ENCODE measurements at regions not wholly inside any gene's neighbourhood (a gene's known extent, or its start where the extent isn't known, plus 50 kb on each side); places are given as distances from the start of the nearest gene placed in this dataset.

GRCh38 chr2:45318686-45319085, 292.4 kb downstream of the SRBD1 start:
- no peak for DNase-seq (ENCODE audit: low read depth)
- TF ChIP-seq CTCF (IDR thresholded peaks at IDR 0.05; ENCODE audit: low read depth, low read length, missing control alignments) = no peak
- no peak overlapping the region for H3K4me3 ChIP-seq (ENCODE audit: low read depth, low read length)
- in situ Hi-C loops (cut with HindIII; ENCODE audit: low sequenced_read_pairs) = no loop called here

- in situ Hi-C loops (cut with HindIII; ENCODE audit: low sequenced_read_pairs) = no loop called here
- H3K4me3 ChIP-seq (ENCODE audit: low read depth, low read length) = no peak overlapping the region
- DNase-seq (ENCODE audit: low read depth) = peak; percentile 8
- TF ChIP-seq CTCF (IDR thresholded peaks at IDR 0.05; ENCODE audit: low read depth, low read length, missing control alignments) = no peak
Measured at GRCh38 chr2:45316576-45317338, 294.3 kb downstream of the SRBD1 start.

- in situ Hi-C loops (cut with HindIII; ENCODE audit: low sequenced_read_pairs) = no loop called here
- no peak overlapping the region for H3K4me3 ChIP-seq (ENCODE audit: low read depth, low read length)
- no peak for TF ChIP-seq CTCF (IDR thresholded peaks at IDR 0.05; ENCODE audit: low read depth, low read length, missing control alignments)
- DNase-seq (ENCODE audit: low read depth) = peak; percentile 83
Measured at GRCh38 chr2:45315861-45316260, 295.2 kb downstream of the SRBD1 start.

- in situ Hi-C loops (cut with HindIII; ENCODE audit: low sequenced_read_pairs) = no loop called here
- TF ChIP-seq CTCF (IDR thresholded peaks at IDR 0.05; ENCODE audit: low read depth, low read length, missing control alignments) = no peak
- H3K4me3 ChIP-seq (ENCODE audit: low read depth, low read length) = no peak overlapping the region
- no peak for DNase-seq (ENCODE audit: low read depth)
Measured at GRCh38 chr2:45312275-45312674, 298.8 kb downstream of the SRBD1 start.

- no peak for TF ChIP-seq CTCF (IDR thresholded peaks at IDR 0.05; ENCODE audit: low read depth, low read length, missing control alignments)
Measured at GRCh38 chr2:45311559-45311958, 299.5 kb downstream of the SRBD1 start.

GRCh38 chr2:45307147-45307546, 297.9 kb upstream of the SIX2 start:
- in situ Hi-C loops (cut with HindIII; ENCODE audit: low sequenced_read_pairs) = no loop called here
- H3K4me3 ChIP-seq (ENCODE audit: low read depth, low read length) = no peak overlapping the region
- no peak for DNase-seq (ENCODE audit: low read depth)
- no peak for TF ChIP-seq CTCF (IDR thresholded peaks at IDR 0.05; ENCODE audit: low read depth, low read length, missing control alignments)

More at GRCh38 chr2:45311559-45311958, 299.5 kb downstream of the SRBD1 start:
- DNase-seq (ENCODE audit: low read depth) = no peak
- H3K4me3 ChIP-seq (ENCODE audit: low read depth, low read length) = no peak overlapping the region
- in situ Hi-C loops (cut with HindIII; ENCODE audit: low sequenced_read_pairs) = no loop called here
